NCI-H2029 (cell line): ENCODE measurements at regions not wholly inside any gene's neighbourhood (a gene's known extent, or its start where the extent isn't known, plus 50 kb on each side); places are given as distances from the start of the nearest gene placed in this dataset.
A peak's percentile ranks its signal among the peaks of the same experiment; 100 is the strongest.
"Not testable (repeated sequence)": the region's sequence is repeated elsewhere in the genome, so short reads cannot be mapped to it uniquely, and the experiment has no call there.

Experiments
- DNase-seq: peaks from one replicate; lab custom pipeline; 2025; lab: John Stamatoyannopoulos, UW

- no peak for DNase-seq
Observed at GRCh38 chr10:63077800-63078199, 55.3 kb upstream of the NRBF2 start.

GRCh38 chr10:63072951-63073350 is 60.2 kb upstream of the NRBF2 start:
- no peak for DNase-seq

DNA sequence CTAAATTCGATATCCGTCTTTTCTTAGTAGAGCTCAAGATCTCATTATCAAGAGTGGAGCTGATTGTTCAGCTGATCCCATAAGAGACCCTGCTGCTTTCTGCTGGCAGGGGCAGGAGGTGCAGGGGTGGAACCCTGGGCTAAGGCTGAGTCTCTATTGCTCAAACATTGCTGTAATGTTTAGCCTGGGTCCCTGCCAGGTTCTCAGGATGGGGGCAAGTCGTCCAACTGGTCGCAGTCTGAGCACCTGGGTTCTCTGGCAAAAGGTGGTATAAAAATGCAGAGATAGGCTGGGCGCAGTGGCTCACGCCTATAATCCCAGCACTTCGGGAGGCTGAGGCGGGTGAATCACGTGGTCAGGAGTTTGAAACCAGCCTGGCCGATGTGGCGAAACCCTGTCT is 62.0 kb upstream of the NRBF2 start:
- DNase-seq = peak; percentile 64

GRCh38 chr10:63069318-63069717 is 63.8 kb upstream of the NRBF2 start:
- no peak for DNase-seq

- DNase-seq = no peak
Observed at GRCh38 chr10:63068246-63068645, 64.9 kb upstream of the NRBF2 start.

DNA sequence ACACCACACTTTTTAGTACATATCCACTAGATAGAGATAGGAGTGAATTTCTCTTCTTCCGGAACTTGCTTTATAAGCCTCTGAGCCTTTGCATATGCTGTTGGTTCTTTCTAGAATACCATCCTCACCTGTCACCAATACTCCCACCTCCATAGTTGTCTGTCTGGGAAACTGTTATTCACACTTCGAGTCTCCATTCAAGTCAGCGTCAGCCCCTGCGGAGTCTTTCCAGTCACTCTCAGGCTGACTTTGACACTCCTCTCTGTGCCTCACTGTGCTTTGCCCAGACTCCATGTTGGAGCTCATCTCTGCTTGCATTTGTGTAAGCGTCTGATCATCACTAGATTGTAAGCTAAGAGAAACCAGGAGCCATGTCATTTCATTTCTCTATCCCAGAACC is 66.5 kb upstream of the NRBF2 start:
- DNase-seq = no peak

DNA sequence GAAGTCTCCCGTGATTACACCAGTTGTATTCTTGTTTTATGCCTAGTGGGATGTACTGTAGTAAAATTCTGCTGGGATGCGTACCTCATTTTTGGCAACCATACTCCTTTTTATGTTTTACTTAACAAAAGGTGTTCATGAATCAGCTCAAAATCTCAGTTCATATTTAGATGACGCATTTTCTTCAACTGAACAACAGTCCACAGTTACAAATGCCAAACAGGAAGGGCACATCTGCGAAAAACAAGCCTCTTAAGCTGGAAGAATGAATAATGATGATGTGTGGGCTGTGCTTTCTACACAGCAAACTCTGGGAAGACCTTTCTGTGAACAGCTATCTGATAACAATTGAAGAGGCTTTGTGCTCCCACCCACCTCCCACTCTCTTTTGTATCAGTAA is 68.4 kb upstream of the NRBF2 start:
- DNase-seq = no peak

- no peak for DNase-seq
Observed at GRCh38 chr10:63058236-63058635, 74.9 kb upstream of the NRBF2 start.

GRCh38 chr10:63057509-63057908 is 75.6 kb upstream of the NRBF2 start:
- no peak for DNase-seq

GRCh38 chr10:63055705-63056104 is 77.4 kb upstream of the NRBF2 start:
- no peak for DNase-seq

GRCh38 chr10:63054889-63055611 is 78.1 kb upstream of the NRBF2 start:
- DNase-seq = no peak

DNA sequence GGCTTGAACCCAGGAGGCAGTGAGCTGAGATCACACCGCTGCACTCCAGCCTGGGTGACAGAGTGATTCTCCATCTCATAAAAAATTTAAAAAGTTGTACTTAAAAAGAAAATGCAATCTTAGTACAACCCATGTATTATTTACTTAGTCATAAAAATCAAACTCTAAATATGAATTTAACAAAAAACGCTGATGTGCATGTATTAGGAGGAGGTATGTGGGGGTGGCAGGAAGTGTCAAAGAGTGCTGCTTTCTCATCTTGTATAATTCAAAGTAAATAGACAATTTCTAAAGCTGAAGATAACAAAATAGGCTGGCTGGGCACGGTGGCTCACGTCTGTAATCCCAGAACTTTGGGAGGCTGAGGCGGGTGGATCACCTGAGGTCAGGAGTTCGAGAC is 81.0 kb upstream of the NRBF2 start:
- no peak for DNase-seq

GRCh38 chr10:63042256-63042655 is 90.9 kb upstream of the NRBF2 start:
- no peak for DNase-seq

DNA sequence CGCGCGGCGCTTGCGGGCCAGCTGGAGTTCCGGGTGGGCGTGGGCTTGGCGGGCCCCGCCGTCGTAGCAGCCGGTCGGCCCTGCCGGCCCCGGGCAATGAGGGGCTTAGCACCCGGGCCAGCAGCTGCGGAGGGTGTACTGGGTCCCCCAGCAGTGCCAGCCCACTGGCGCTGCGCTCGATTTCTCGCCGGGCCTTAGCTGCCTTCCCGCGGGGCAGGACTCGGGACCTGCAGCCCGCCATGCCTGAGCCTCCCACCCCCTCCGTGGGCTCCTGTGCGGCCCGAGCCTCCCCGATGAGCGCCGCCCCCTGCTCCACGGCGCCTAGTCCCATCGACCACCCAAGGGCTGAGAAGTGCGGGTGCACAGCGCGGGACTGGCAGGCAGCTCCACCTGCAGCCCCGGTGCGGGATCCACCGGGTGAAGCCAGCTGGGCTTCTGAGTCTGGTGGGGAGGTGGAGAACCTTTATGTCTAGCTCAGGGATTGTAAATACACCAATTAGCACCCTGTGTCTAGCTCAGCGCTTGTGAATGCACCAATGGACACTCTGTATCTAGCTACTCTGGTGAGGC is 99.4 kb upstream of the NRBF2 start:
- not testable (repeated sequence) for DNase-seq

DNA sequence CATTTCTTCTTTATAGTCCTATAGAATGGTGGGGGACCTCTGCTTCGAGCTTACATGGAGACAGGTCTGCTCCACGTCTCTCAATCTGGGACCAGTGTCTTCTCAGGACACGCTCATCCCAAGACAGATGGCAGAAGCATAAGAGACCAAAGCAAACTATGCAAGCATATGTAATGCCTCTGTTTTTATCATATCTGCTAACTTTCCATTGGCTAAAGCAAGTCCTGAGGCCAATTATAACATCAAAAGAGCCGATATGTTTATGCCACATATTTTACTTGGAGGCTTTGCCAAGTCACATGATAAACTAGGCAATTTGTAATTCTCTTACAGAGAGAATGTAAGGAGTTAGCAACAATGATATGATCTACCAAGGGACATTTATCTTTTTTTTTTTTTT is 102.6 kb upstream of the NRBF2 start:
- DNase-seq = no peak

DNA sequence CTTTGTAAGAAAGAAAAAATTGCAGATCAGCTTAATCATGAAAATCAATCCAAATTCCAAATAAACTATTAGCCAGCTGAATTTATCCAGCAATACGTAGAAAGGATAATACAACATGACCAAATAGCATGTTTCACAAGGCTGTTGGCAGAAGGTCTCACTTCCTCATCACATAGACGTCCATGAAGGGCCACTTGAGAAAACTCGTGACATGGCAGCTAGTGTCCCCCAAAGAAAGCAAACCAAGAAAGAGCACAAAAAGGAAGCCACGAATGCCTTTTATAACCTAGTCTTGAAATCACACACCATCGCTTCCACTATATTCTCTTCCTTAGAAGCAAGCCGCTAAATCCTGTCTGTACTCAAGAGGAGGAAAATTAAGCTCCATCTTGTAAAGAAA is 105.6 kb upstream of the NRBF2 start:
- DNase-seq = no peak

GRCh38 chr10:63021225-63021624 is 111.9 kb upstream of the NRBF2 start:
- no peak for DNase-seq

- no peak for DNase-seq
Observed at GRCh38 chr10:63013755-63014154, 119.4 kb upstream of the NRBF2 start.

DNA sequence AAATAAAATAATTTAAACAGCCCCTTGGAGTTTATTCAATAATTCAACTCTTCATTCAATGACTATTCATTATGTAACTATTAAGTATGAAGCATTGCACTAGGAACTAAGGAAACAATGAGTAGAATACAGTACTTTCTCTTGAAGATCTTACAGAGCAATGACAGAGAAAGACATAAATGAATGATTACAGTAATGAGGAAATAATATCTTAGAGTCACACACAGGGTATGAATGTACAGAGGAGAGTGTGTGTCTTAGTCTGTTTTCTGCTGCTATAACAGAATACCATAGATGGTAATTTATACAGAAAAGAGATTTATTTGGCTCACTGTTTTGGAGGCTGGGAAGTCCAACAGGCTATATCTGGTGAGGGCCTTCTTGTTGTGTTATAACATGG is 120.5 kb upstream of the NRBF2 start:
- no peak for DNase-seq

DNA sequence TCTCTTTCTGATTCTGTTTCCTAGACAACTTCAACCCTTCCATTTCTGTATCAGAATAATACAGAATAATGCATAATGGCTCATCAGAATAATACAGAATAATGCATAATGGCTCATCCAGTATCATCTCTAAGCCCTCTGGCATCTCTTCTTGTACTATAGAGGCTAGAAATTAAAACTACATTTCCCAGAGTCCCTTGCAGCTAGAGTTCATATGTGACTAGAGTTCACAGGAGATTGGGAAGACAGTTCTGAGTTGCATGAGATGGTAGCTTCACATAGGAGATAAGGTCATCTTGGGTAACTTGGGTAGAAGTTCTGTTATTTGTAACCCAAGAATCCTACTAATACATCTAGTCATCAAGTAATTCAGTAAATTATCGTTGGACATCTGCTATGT is 122.9 kb upstream of the NRBF2 start:
- DNase-seq = no peak

DNA sequence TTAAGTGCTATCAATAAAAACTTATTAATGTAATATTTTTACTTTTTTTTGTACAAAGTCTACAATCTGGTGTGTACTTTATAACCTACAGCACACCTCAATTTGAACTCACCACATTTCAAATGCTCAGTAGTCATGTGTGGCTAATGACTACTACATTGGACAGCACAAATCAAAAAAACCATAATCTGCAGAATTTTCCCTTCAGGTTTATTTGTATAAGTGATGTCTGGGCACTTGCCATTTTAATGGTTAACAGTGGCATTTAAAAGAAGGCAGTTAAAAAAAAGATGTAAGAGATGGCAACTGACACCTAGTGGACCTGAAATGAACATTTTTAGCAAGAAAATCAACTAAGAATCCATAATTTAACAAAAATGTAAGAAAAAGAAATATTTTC is 124.6 kb upstream of the NRBF2 start:
- DNase-seq = no peak

GRCh38 chr10:63007112-63007511 is 126.0 kb upstream of the NRBF2 start:
- no peak for DNase-seq

DNA sequence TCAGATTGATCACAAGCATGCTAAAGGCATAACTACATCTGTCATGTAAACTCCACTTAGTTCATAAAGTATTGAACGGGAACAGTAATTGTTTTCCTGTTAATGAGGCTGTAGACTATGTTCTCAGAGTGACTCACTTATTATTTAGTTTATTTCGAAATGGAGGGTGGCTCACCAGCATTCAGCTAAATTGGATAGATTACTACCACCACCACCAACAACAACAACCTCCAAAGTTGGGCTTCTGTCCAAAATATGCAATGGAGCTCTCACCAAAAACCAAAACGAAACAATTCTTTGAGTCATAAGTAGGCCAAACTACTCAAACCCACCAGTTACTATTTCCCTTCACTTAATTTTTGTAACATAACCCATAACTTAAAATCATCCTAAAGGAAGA is 127.9 kb upstream of the NRBF2 start:
- DNase-seq = no peak

- no peak for DNase-seq
Observed at GRCh38 chr10:63003816-63004453, 129.2 kb upstream of the NRBF2 start.
